ENCODE measurements at regions not wholly inside any gene's neighbourhood (a gene's known extent, or its start where the extent isn't known, plus 50 kb on each side); places are given as distances from the start of the nearest gene placed in this dataset.

DNA sequence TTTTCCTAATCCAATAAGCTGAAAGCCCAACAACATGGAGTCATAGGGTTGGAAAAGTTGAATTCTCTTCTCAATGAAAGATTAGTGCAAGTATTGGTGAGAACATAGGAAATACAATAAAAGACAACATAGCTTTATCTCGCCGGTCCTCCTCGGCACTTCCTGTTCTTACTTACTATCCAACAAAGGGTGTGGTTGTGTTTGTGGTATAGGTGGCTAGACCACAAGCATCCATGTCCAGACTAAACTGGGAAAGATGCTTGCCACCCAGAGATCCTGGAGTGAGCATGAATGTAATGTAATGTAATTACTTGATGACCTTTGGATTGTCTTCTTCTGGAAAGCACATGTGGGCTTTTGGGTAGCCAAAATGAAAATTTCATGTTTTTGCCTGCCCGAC, 223.8 kb downstream of the CPE start (continued):
- TF ChIP-seq REST (IDR thresholded peaks at IDR 0.05; ENCODE audit: low read depth) (no peak), TCF7L2 (IDR thresholded peaks at IDR 0.05; ENCODE audit: borderline replicate concordance, extremely low read depth, insufficient read depth, insufficient read length) (no peak), JUND (IDR thresholded peaks at IDR 0.05) (no peak), EGR1 (IDR thresholded peaks at IDR 0.05; ENCODE audit: low read depth) (no peak)

- ATAC-seq, result no peak
- Histone ChIP-seq H3K4me3 (replicated peaks in 1 of 2; ENCODE audit: low read depth in 1 of 2, low read length in 2 of 2) (no peak overlapping the region), H3K27me3 (ENCODE audit: insufficient read depth, low read length) (no peaks in the 10 kb centered on the region), H3K27ac (ENCODE audit: low read depth, low read length) (no peak overlapping the region), H3K4me1 (ENCODE audit: control insufficient read depth in 1 of 2, insufficient read depth in 2 of 2, low read length in 2 of 2) (no peaks in the 10 kb centered on the region), H2AFZ (ENCODE audit: low read depth, low read length, poor library complexity, severe bottlenecking) (no peak overlapping the region), H3K9me2 (ENCODE audit: insufficient read depth) (no peaks in the 10 kb centered on the region), H3K4me2 (ENCODE audit: low read length) (no peak overlapping the region), H3K9me3 (ENCODE audit: control insufficient read depth in 1 of 2, insufficient read depth in 1 of 2, low read depth in 1 of 2, low read length in 2 of 2) (no peaks in the 10 kb centered on the region), H3K79me2 (ENCODE audit: insufficient read depth, low read length) (no peaks in the 10 kb centered on the region), H3K9ac (ENCODE audit: low read length) (no peak overlapping the region), H4K20me1 (ENCODE audit: insufficient read depth) (no peaks in the 10 kb centered on the region), H3K36me3 (ENCODE audit: control insufficient read depth in 1 of 2, insufficient read depth in 2 of 2, low read length in 2 of 2) (no peaks in the 10 kb centered on the region)
- intact Hi-C loops (cut with micrococcal nuclease), result no loop called here
- ChIA-PET RAD21 (ENCODE audit: low non-redundant PET in 1 of 2, low total read pairs in 2 of 2, uncharacterized antibody in 2 of 2, unreplicated experiment in 2 of 2) (no interaction called here), POLR2A (no interaction called here), CTCF (no interaction called here)
- BruUV-seq (replicated peaks), result no TSS peak
- no peak for DNase-seq (ENCODE audit: low read depth, low spot score)
- TF ChIP-seq REST (IDR thresholded peaks at IDR 0.05; ENCODE audit: low read depth) (no peak), FOSL1 (IDR thresholded peaks at IDR 0.05; ENCODE audit: low read depth) (no peak), SP1 (IDR thresholded peaks at IDR 0.05; ENCODE audit: low read depth) (no peak), EZH2phosphoT487 (IDR thresholded peaks at IDR 0.05; ENCODE audit: borderline replicate concordance) (no peak), MAX (IDR thresholded peaks at IDR 0.05) (no peak), CTCF (IDR thresholded peaks at IDR 0.05 in 2 of 3, conservative IDR thresholded peaks at IDR 0.05 in 1 of 3; ENCODE audit: borderline replicate concordance in 1 of 3, insufficient read depth in 1 of 3, low read depth in 2 of 3, low read length in 2 of 3) (no peak), SRF (IDR thresholded peaks at IDR 0.05; ENCODE audit: low read depth) (no peak), EZH2 (IDR thresholded peaks at IDR 0.05) (no peak), TCF7L2 (IDR thresholded peaks at IDR 0.05; ENCODE audit: borderline replicate concordance, extremely low read depth, insufficient read depth, insufficient read length) (no peak), ZFX (IDR thresholded peaks at IDR 0.05) (no peak), POLR2A (IDR thresholded peaks at IDR 0.05; ENCODE audit: borderline replicate concordance, extremely low read depth, insufficient read depth, insufficient read length) (no peak), RAD21 (IDR thresholded peaks at IDR 0.05; ENCODE audit: low read depth) (no peak), YY1 (IDR thresholded peaks at IDR 0.05; ENCODE audit: extremely low read depth, insufficient replicate concordance, low read depth, low read length) (no peak), JUND (IDR thresholded peaks at IDR 0.05) (no peak), ELF1 (IDR thresholded peaks at IDR 0.05; ENCODE audit: borderline replicate concordance, low read depth) (no peak), CBX3 (IDR thresholded peaks at IDR 0.05; ENCODE audit: low read depth) (no peak)
- TF ChIP-seq, protein P1, sequence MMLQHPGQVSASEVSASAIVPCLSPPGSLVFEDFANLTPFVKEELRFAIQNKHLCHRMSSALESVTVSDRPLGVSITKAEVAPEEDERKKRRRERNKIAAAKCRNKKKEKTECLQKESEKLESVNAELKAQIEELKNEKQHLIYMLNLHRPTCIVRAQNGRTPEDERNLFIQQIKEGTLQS (IDR thresholded peaks at IDR 0.05), result no peak
Observed at GRCh38 chr4:165604181-165604580, 225.4 kb downstream of the CPE start.
